ENCODE measurements at regions not wholly inside any gene's neighbourhood (a gene's known extent, or its start where the extent isn't known, plus 50 kb on each side); places are given as distances from the start of the nearest gene placed in this dataset.
"Not testable (repeated sequence)": the region's sequence is repeated elsewhere in the genome, so short reads cannot be mapped to it uniquely, and the experiment has no call there.

- H3K27me3 ChIP-seq (ENCODE audit: insufficient read depth, low read length, poor library complexity), result no peaks in the 10 kb centered on the region
- no peak overlapping the region for H3K18ac ChIP-seq (ENCODE audit: low read length)
- no peaks in the 10 kb centered on the region for H3K36me3 ChIP-seq (ENCODE audit: control insufficient read depth, insufficient read depth, low read length)
- no peak overlapping the region for H2BK15ac ChIP-seq (replicated peaks; ENCODE audit: low read depth)
- H3K4me2 ChIP-seq (ENCODE audit: low read length), result no peak overlapping the region
- H3K27ac ChIP-seq (ENCODE audit: low read depth, low read length), result no peak overlapping the region
- H3K4me1 ChIP-seq (ENCODE audit: control insufficient read depth, low read depth, low read length), result no peaks in the 10 kb centered on the region
- H2BK120ac ChIP-seq (ENCODE audit: low read depth, low read length), result no peak overlapping the region
- H4K5ac ChIP-seq (ENCODE audit: low read length), result no peak overlapping the region
- no peak overlapping the region for H2AK5ac ChIP-seq (ENCODE audit: low read length)
- H3K79me1 ChIP-seq (ENCODE audit: low read length), result no peaks in the 10 kb centered on the region
- H4K8ac ChIP-seq (ENCODE audit: low read depth, low read length), result no peak overlapping the region
- H3K4ac ChIP-seq (ENCODE audit: low read depth, low read length), result no peak overlapping the region
- H3K56ac ChIP-seq (ENCODE audit: low read length), result no peak overlapping the region
- H3K4me3 ChIP-seq (ENCODE audit: low read length), result no peak overlapping the region
- no peak overlapping the region for H3K23ac ChIP-seq (ENCODE audit: low read length)
- no peaks in the 10 kb centered on the region for H3K79me2 ChIP-seq (ENCODE audit: control insufficient read depth, insufficient read depth, low read length)
- H3K9ac ChIP-seq (ENCODE audit: low read length), result no peak overlapping the region
- DNase-seq, result no peak
- H2BK5ac ChIP-seq (ENCODE audit: low read length), result no peak overlapping the region
Observed at GRCh38 chr4:134628066-134628465, 426.5 kb upstream of the PABPC4L start.

GRCh38 chr4:134627366-134627765, 425.8 kb upstream of the PABPC4L start:
- H2AK5ac ChIP-seq (ENCODE audit: low read length), result no peak overlapping the region
- H4K5ac ChIP-seq (ENCODE audit: low read length), result no peak overlapping the region
- no peak overlapping the region for H3K9ac ChIP-seq (ENCODE audit: low read length)
- no peak overlapping the region for H2BK120ac ChIP-seq (ENCODE audit: low read depth, low read length)
- no peaks in the 10 kb centered on the region for H3K36me3 ChIP-seq (ENCODE audit: control insufficient read depth, insufficient read depth, low read length)
- H3K23ac ChIP-seq (ENCODE audit: low read length), result no peak overlapping the region
- H3K4me2 ChIP-seq (ENCODE audit: low read length), result no peak overlapping the region
- no peak for DNase-seq
- no CpG with 5 or more reads among the region's 3 CpGs for WGBS (ENCODE audit: extremely low coverage, insufficient coverage, low lambda C conversion rate)
- H3K56ac ChIP-seq (ENCODE audit: low read length), result no peak overlapping the region
- no peaks in the 10 kb centered on the region for H3K79me2 ChIP-seq (ENCODE audit: control insufficient read depth, insufficient read depth, low read length)
- no peak overlapping the region for H2BK15ac ChIP-seq (replicated peaks; ENCODE audit: low read depth)
- H3K27me3 ChIP-seq (ENCODE audit: insufficient read depth, low read length, poor library complexity), result no peaks in the 10 kb centered on the region
- no peak overlapping the region for H2BK5ac ChIP-seq (ENCODE audit: low read length)
- no peak overlapping the region for H3K4me3 ChIP-seq (ENCODE audit: low read length)
- H3K4me1 ChIP-seq (ENCODE audit: control insufficient read depth, low read depth, low read length), result no peaks in the 10 kb centered on the region
- no peak overlapping the region for H3K18ac ChIP-seq (ENCODE audit: low read length)
- H4K8ac ChIP-seq (ENCODE audit: low read depth, low read length), result no peak overlapping the region
- H3K79me1 ChIP-seq (ENCODE audit: low read length), result no peaks in the 10 kb centered on the region
- no peak overlapping the region for H3K27ac ChIP-seq (ENCODE audit: low read depth, low read length)
- H3K4ac ChIP-seq (ENCODE audit: low read depth, low read length), result no peak overlapping the region

GRCh38 chr4:134624365-134624764, 422.8 kb upstream of the PABPC4L start:
- Histone ChIP-seq H3K79me1 (ENCODE audit: low read length) (no peaks in the 10 kb centered on the region), H3K23ac (ENCODE audit: low read length) (no peak overlapping the region), H2BK5ac (ENCODE audit: low read length) (no peak overlapping the region), H3K9ac (ENCODE audit: low read length) (no peak overlapping the region), H3K4ac (ENCODE audit: low read depth, low read length) (no peak overlapping the region), H2BK120ac (ENCODE audit: low read depth, low read length) (no peak overlapping the region), H3K4me2 (ENCODE audit: low read length) (no peak overlapping the region), H3K79me2 (ENCODE audit: control insufficient read depth, insufficient read depth, low read length) (no peaks in the 10 kb centered on the region), H3K4me3 (ENCODE audit: low read length) (no peak overlapping the region), H3K27me3 (ENCODE audit: insufficient read depth, low read length, poor library complexity) (no peaks in the 10 kb centered on the region), H3K27ac (ENCODE audit: low read depth, low read length) (peak overlapping the region; percentile 55), H3K18ac (ENCODE audit: low read length) (peak overlapping the region; percentile 56), H3K4me1 (ENCODE audit: control insufficient read depth, low read depth, low read length) (no peaks in the 10 kb centered on the region), H3K56ac (ENCODE audit: low read length) (no peak overlapping the region), H4K5ac (ENCODE audit: low read length) (no peak overlapping the region), H4K8ac (ENCODE audit: low read depth, low read length) (no peak overlapping the region), H3K36me3 (ENCODE audit: control insufficient read depth, insufficient read depth, low read length) (no peaks in the 10 kb centered on the region), H2BK15ac (replicated peaks; ENCODE audit: low read depth) (no peak overlapping the region), H2AK5ac (ENCODE audit: low read length) (no peak overlapping the region)
- no CpG with 5 or more reads among the region's 1 CpG for WGBS (ENCODE audit: extremely low coverage, insufficient coverage, low lambda C conversion rate)
- peak; percentile 25 for DNase-seq

- H3K9ac ChIP-seq (ENCODE audit: low read length); H3K4me1 ChIP-seq (ENCODE audit: control insufficient read depth, low read depth, low read length); H3K4me2 ChIP-seq (ENCODE audit: low read length); H4K8ac ChIP-seq (ENCODE audit: low read depth, low read length); H3K4ac ChIP-seq (ENCODE audit: low read depth, low read length); H3K36me3 ChIP-seq (ENCODE audit: control insufficient read depth, insufficient read depth, low read length); H2BK15ac ChIP-seq (replicated peaks; ENCODE audit: low read depth); H3K4me3 ChIP-seq (ENCODE audit: low read length); H3K27ac ChIP-seq (ENCODE audit: low read depth, low read length); H3K23ac ChIP-seq (ENCODE audit: low read length); H3K79me2 ChIP-seq (ENCODE audit: control insufficient read depth, insufficient read depth, low read length); H2AK5ac ChIP-seq (ENCODE audit: low read length); H3K56ac ChIP-seq (ENCODE audit: low read length); H4K5ac ChIP-seq (ENCODE audit: low read length); H3K79me1 ChIP-seq (ENCODE audit: low read length); H3K27me3 ChIP-seq (ENCODE audit: insufficient read depth, low read length, poor library complexity); H2BK5ac ChIP-seq (ENCODE audit: low read length): not testable (repeated sequence)
- no CpG with 5 or more reads among the region's 13 CpGs for WGBS (ENCODE audit: extremely low coverage, insufficient coverage, low lambda C conversion rate)
- Histone ChIP-seq H3K18ac (ENCODE audit: low read length) (peak overlapping the region; percentile 68), H2BK120ac (ENCODE audit: low read depth, low read length) (peak overlapping the region; percentile 45)
- peak; percentile 45 for DNase-seq
Observed at GRCh38 chr4:134622626-134623575, 421.3 kb upstream of the PABPC4L start.

GRCh38 chr4:134622199-134622598, 420.6 kb upstream of the PABPC4L start:
- Histone ChIP-seq H3K56ac (ENCODE audit: low read length) (no peak overlapping the region), H3K27me3 (ENCODE audit: insufficient read depth, low read length, poor library complexity) (no peaks in the 10 kb centered on the region), H4K8ac (ENCODE audit: low read depth, low read length) (no peak overlapping the region), H3K18ac (ENCODE audit: low read length) (peak overlapping the region; percentile 40), H3K4me1 (ENCODE audit: control insufficient read depth, low read depth, low read length) (no peaks in the 10 kb centered on the region), H3K79me2 (ENCODE audit: control insufficient read depth, insufficient read depth, low read length) (no peaks in the 10 kb centered on the region), H2BK15ac (replicated peaks; ENCODE audit: low read depth) (no peak overlapping the region), H3K9ac (ENCODE audit: low read length) (no peak overlapping the region), H2BK5ac (ENCODE audit: low read length) (no peak overlapping the region), H3K4me2 (ENCODE audit: low read length) (no peak overlapping the region), H3K79me1 (ENCODE audit: low read length) (no peaks in the 10 kb centered on the region), H3K36me3 (ENCODE audit: control insufficient read depth, insufficient read depth, low read length) (no peaks in the 10 kb centered on the region), H3K23ac (ENCODE audit: low read length) (no peak overlapping the region), H3K27ac (ENCODE audit: low read depth, low read length) (no peak overlapping the region), H4K5ac (ENCODE audit: low read length) (no peak overlapping the region), H3K4ac (ENCODE audit: low read depth, low read length) (no peak overlapping the region), H3K4me3 (ENCODE audit: low read length) (no peak overlapping the region), H2AK5ac (ENCODE audit: low read length) (no peak overlapping the region), H2BK120ac (ENCODE audit: low read depth, low read length) (no peak overlapping the region)
- no CpG with 5 or more reads among the region's 2 CpGs for WGBS (ENCODE audit: extremely low coverage, insufficient coverage, low lambda C conversion rate)
- DNase-seq, result no peak

- H2BK5ac ChIP-seq (ENCODE audit: low read length); H3K9ac ChIP-seq (ENCODE audit: low read length); H2BK120ac ChIP-seq (ENCODE audit: low read depth, low read length); H2BK15ac ChIP-seq (replicated peaks; ENCODE audit: low read depth); H3K23ac ChIP-seq (ENCODE audit: low read length); DNase-seq; H3K27me3 ChIP-seq (ENCODE audit: insufficient read depth, low read length, poor library complexity); H3K18ac ChIP-seq (ENCODE audit: low read length); H2AK5ac ChIP-seq (ENCODE audit: low read length); H3K27ac ChIP-seq (ENCODE audit: low read depth, low read length); H3K79me1 ChIP-seq (ENCODE audit: low read length); H3K79me2 ChIP-seq (ENCODE audit: control insufficient read depth, insufficient read depth, low read length); H3K4ac ChIP-seq (ENCODE audit: low read depth, low read length); H3K4me3 ChIP-seq (ENCODE audit: low read length); H3K4me2 ChIP-seq (ENCODE audit: low read length); H4K5ac ChIP-seq (ENCODE audit: low read length); H3K36me3 ChIP-seq (ENCODE audit: control insufficient read depth, insufficient read depth, low read length); H4K8ac ChIP-seq (ENCODE audit: low read depth, low read length); H3K4me1 ChIP-seq (ENCODE audit: control insufficient read depth, low read depth, low read length); H3K56ac ChIP-seq (ENCODE audit: low read length): not testable (repeated sequence)
- WGBS (ENCODE audit: extremely low coverage, insufficient coverage, low lambda C conversion rate), result no CpG with 5 or more reads among the region's 5 CpGs
Observed at GRCh38 chr4:134621715-134622114, 420.1 kb upstream of the PABPC4L start.
